Nephron (organoid): ENCODE measurements at regions not wholly inside any gene's neighbourhood (a gene's known extent, or its start where the extent isn't known, plus 50 kb on each side); places are given as distances from the start of the nearest gene placed in this dataset.

Experiments used
- H3K27ac Mint-ChIP-seq, 3 experiments: 2 replicates each; pipeline ENCODE4 v1.8.0; 2020; ENCODE audit warnings: mixed read lengths in 3 of 3, mild to moderate bottlenecking in 2 of 3, moderate library complexity in 1 of 3
- H3K27me3 Mint-ChIP-seq: 2 replicates; pipeline ENCODE4 v1.8.0; 2021; ENCODE audit warnings: low read depth, mild to moderate bottlenecking, moderate library complexity, mixed read lengths
- H3K36me3 Mint-ChIP-seq: 2 replicates; pipeline ENCODE4 v1.8.0; 2020; ENCODE audit warnings: low read depth, mixed read lengths
- H3K4me1 Mint-ChIP-seq: 2 replicates; pipeline ENCODE4 v1.8.0; 2020; ENCODE audit warnings: mixed read lengths
- H3K4me3 Mint-ChIP-seq, 3 experiments: 2 replicates each; pipeline ENCODE4 v1.8.0; 2020; ENCODE audit warnings: mild to moderate bottlenecking in 3 of 3, mixed read lengths in 3 of 3, moderate library complexity in 2 of 3
- H3K9me3 Mint-ChIP-seq: 2 replicates; pipeline ENCODE4 v1.8.0; 2020; ENCODE audit warnings: mixed read lengths
- CTCF ChIP-seq, 3 experiments: fragments of 200-600 bp; sonication (generic); IDR thresholded peaks; one replicate each; pipeline ENCODE4 v1.5.0; 2021; ENCODE audit warnings: antibody characterized with exemption in 3 of 3; ENCODE audit not compliant: unreplicated experiment in 3 of 3

GRCh38 chr2:66729416-66730330 is 294.7 kb downstream of the MEIS1 start:
- H3K36me3 Mint-ChIP-seq, result no peaks in the 10 kb centered on the region
- peak overlapping the region; percentile 70 to 83 (median 77) for H3K27ac Mint-ChIP-seq
- no peak for TF ChIP-seq CTCF (IDR thresholded peaks at IDR 0.05; ENCODE audit: unreplicated experiment in 3 of 3)
- no peaks in the 10 kb centered on the region for H3K9me3 Mint-ChIP-seq
- peak overlapping the region in 1 of 3 experiments; percentile 3 for H3K4me3 Mint-ChIP-seq
- H3K4me1 Mint-ChIP-seq, result peaks cover 46% of the 10 kb centered on the region
- H3K27me3 Mint-ChIP-seq, result peaks cover 4% of the 10 kb centered on the region

- Mint-ChIP-seq H3K27me3 (peaks cover 4% of the 10 kb centered on the region), H3K9me3 (no peaks in the 10 kb centered on the region), H3K4me3 (no peak overlapping the region), H3K4me1 (peaks cover 45% of the 10 kb centered on the region), H3K36me3 (no peaks in the 10 kb centered on the region), H3K27ac (peak overlapping the region; percentile 70 to 83 (median 77))
- TF ChIP-seq CTCF (IDR thresholded peaks at IDR 0.05; ENCODE audit: unreplicated experiment in 3 of 3), result no peak
Measured at GRCh38 chr2:66730441-66730840, 295.5 kb downstream of the MEIS1 start.

GRCh38 chr2:66733364-66733999 is 298.6 kb downstream of the MEIS1 start:
- TF ChIP-seq CTCF (IDR thresholded peaks at IDR 0.05; ENCODE audit: unreplicated experiment in 3 of 3), result no peak
- Mint-ChIP-seq H3K4me1 (peaks cover 45% of the 10 kb centered on the region), H3K9me3 (peaks cover 6% of the 10 kb centered on the region), H3K36me3 (peaks cover 5% of the 10 kb centered on the region), H3K27ac (peak overlapping the region; percentile 70 to 87 (median 79)), H3K27me3 (no peaks in the 10 kb centered on the region), H3K4me3 (no peak overlapping the region)

GRCh38 chr2:66748939-66749338 is 314.0 kb downstream of the MEIS1 start:
- no peak for TF ChIP-seq CTCF (IDR thresholded peaks at IDR 0.05; ENCODE audit: unreplicated experiment in 3 of 3)
- no peaks in the 10 kb centered on the region for H3K9me3 Mint-ChIP-seq
- no peaks in the 10 kb centered on the region for H3K36me3 Mint-ChIP-seq
- no peak overlapping the region for H3K27ac Mint-ChIP-seq
- H3K4me1 Mint-ChIP-seq, result peaks cover 15% of the 10 kb centered on the region
- H3K27me3 Mint-ChIP-seq, result no peaks in the 10 kb centered on the region
- H3K4me3 Mint-ChIP-seq, result no peak overlapping the region

GRCh38 chr2:66749566-66749965 is 314.6 kb downstream of the MEIS1 start:
- Mint-ChIP-seq H3K4me3 (no peak overlapping the region), H3K4me1 (peaks cover 12% of the 10 kb centered on the region), H3K27me3 (no peaks in the 10 kb centered on the region), H3K36me3 (no peaks in the 10 kb centered on the region), H3K27ac (peak overlapping the region in 2 of 3 experiments; percentile 6 to 34), H3K9me3 (no peaks in the 10 kb centered on the region)
- no peak for TF ChIP-seq CTCF (IDR thresholded peaks at IDR 0.05; ENCODE audit: unreplicated experiment in 3 of 3)
